Cardiac muscle cell (in vitro differentiated cells and primary cell): ENCODE measurements at regions not wholly inside any gene's neighbourhood (a gene's known extent, or its start where the extent isn't known, plus 50 kb on each side); places are given as distances from the start of the nearest gene placed in this dataset.
"Not testable (repeated sequence)": the region's sequence is repeated elsewhere in the genome, so short reads cannot be mapped to it uniquely, and the experiment has no call there.

ENCODE experiments used
- DNase-seq, 2 donors: peaks; one replicate each; pipeline versions ENCODE4 v3.0.0 to v3.0.0-alpha.2; 2010 to 2017; ENCODE audit warnings: low read depth in 1 of 2, low spot score in 1 of 2
- H3K27ac ChIP-seq: fragments of 200-600 bp; sonication (generic); 2 replicates; pipeline ENCODE4 v1.5.1; 2016
- H3K27me3 ChIP-seq: fragments of 200-600 bp; sonication (generic); 2 replicates; pipeline ENCODE4 v1.6.0; 2016; ENCODE audit warnings: control low read depth
- H3K36me3 ChIP-seq: fragments of 200-600 bp; sonication (generic); 2 replicates; pipeline ENCODE4 v1.5.1; 2016; ENCODE audit warnings: control low read depth
- H3K4me1 ChIP-seq: fragments of 200-600 bp; sonication (generic); 2 replicates; pipeline ENCODE4 v1.8.1; 2017; ENCODE audit warnings: low read depth, mild to moderate bottlenecking, mixed run types
- H3K4me3 ChIP-seq: fragments of 200-600 bp; sonication (generic); 2 replicates; pipeline ENCODE4 v1.5.1; 2016; ENCODE audit warnings: mild to moderate bottlenecking
- H3K9me3 ChIP-seq: fragments of 200-600 bp; sonication (generic); 2 replicates; pipeline ENCODE4 v1.5.1; 2017; ENCODE audit warnings: low read depth, mild to moderate bottlenecking, control low read depth
- TF ChIP-seq, protein P1 (sequence below): IDR thresholded peaks from 2 replicates; pipeline ENCODE4 v1.5.1; 2012; ENCODE audit warnings: low read depth, mild to moderate bottlenecking, low read length

DNA sequence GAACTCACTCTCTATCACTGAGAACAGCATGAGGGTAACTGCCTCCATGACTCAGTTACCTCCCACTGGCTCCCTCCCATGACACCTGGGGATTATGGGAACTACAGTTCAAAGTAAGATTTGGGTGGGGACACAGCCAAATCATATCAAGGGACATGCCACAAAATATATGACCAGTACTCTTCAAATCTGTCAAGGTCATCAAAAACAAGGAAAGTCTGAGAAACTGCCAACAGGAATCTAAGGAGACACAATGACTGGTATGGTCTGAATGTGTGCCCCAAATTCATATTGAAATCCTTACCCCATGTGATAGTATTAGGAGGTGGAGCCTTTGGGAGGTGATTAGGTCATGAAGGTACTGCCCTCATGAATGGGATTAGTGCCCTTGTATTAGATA is 258.8 kb downstream of the TPBG start:
- Histone ChIP-seq H3K4me3 (no peak overlapping the region), H3K9me3 (no peaks in the 10 kb centered on the region), H3K36me3 (no peaks in the 10 kb centered on the region), H3K27me3 (no peaks in the 10 kb centered on the region), H3K4me1 (no peaks in the 10 kb centered on the region), H3K27ac (no peak overlapping the region)
- TF ChIP-seq, protein P1, sequence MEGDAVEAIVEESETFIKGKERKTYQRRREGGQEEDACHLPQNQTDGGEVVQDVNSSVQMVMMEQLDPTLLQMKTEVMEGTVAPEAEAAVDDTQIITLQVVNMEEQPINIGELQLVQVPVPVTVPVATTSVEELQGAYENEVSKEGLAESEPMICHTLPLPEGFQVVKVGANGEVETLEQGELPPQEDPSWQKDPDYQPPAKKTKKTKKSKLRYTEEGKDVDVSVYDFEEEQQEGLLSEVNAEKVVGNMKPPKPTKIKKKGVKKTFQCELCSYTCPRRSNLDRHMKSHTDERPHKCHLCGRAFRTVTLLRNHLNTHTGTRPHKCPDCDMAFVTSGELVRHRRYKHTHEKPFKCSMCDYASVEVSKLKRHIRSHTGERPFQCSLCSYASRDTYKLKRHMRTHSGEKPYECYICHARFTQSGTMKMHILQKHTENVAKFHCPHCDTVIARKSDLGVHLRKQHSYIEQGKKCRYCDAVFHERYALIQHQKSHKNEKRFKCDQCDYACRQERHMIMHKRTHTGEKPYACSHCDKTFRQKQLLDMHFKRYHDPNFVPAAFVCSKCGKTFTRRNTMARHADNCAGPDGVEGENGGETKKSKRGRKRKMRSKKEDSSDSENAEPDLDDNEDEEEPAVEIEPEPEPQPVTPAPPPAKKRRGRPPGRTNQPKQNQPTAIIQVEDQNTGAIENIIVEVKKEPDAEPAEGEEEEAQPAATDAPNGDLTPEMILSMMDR, result no peak
- no peak for DNase-seq

DNA sequence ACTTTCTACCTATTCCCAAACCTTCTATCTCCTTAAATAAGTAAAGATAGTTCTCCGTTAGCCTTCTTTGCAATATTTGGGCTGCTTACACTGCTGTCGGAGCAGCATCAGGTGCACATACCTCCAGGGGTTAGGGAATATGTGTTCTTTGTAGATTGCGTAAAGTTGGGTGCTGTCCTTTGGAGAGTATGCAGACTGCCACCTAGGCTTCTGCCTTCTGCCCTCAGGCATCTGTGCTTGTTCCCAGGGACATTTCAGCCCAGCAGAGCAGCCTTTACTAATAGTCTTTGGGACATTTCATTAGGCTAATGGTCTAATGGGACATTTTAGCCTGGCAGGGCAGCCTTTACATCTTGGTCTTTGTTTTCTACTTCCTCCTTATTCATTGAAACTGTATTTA is 260.6 kb downstream of the TPBG start:
- Histone ChIP-seq H3K4me1 (no peaks in the 10 kb centered on the region), H3K9me3 (no peaks in the 10 kb centered on the region), H3K27ac (no peak overlapping the region), H3K4me3 (no peak overlapping the region), H3K27me3 (no peaks in the 10 kb centered on the region), H3K36me3 (no peaks in the 10 kb centered on the region)
- DNase-seq, result no peak
- TF ChIP-seq, protein P1, result no peak

DNA sequence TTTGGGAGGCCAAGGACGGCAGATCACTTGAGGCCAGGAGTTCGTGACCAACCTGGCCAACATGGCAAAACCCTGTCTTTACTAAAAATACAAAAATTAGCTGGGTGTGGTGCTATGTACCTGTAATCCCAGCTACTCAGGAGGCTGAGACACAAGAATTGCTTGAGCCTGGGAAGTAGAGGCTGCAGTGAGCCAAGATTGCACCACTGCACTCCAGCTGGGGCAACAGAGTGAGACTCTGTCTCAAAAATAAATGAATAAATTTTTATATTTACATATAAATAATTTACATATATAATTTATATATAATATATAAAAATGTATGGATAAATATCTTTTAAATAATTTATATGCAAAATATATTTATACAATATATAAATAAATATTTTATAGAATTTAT is 263.3 kb downstream of the TPBG start:
- H3K27ac ChIP-seq, DNase-seq, H3K27me3 ChIP-seq: not testable (repeated sequence)

DNA sequence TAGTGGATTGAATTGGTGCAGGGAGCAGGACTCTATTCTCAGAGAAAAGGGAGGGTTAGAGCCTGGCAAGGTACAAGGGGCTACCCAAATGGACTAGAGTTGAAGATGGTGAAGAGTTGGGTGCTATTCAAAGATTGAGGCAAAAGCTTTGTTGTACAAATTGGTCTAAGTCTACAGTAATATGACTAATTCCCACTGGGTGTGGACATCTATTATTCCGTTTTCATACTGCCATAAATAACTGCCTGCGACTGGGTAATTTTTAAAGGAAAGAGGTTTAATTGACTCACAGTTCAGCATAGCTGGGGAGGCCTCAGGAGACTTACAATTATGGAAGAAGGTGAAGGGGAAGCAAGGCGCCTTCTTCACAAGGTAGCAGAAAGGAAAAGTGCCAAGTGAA is 266.3 kb downstream of the TPBG start:
- Histone ChIP-seq H3K4me1 (no peaks in the 10 kb centered on the region), H3K27me3 (no peaks in the 10 kb centered on the region), H3K27ac (no peak overlapping the region), H3K4me3 (no peak overlapping the region), H3K9me3 (no peaks in the 10 kb centered on the region), H3K36me3 (no peaks in the 10 kb centered on the region)
- TF ChIP-seq, protein P1, result no peak
- DNase-seq, result no peak

More for the DNA sequence above, 263.3 kb downstream of the TPBG start:
- not testable (repeated sequence) for H3K4me1 ChIP-seq, H3K36me3 ChIP-seq, H3K9me3 ChIP-seq, H3K4me3 ChIP-seq

DNA sequence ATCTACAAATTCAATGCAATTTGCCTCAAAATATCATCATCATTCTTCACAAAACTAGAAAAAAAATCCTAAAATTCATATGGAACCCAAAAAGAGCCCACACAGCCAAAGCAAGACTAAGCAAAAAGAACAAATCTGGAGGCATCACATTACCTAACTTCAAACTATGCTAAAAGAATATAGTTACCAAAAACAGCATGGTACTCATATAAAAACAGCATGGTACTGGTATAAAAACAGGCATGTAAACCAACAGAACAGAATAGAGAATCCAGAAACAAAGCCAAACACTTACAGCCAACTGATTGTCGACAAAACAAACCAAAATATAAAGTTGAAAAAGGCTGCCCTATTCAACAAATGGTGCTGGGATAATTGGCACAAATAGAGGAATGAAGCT is 278.1 kb downstream of the TPBG start:
- no peaks in the 10 kb centered on the region for H3K4me1 ChIP-seq
- H3K4me3 ChIP-seq, result no peak overlapping the region
- H3K9me3 ChIP-seq, result no peaks in the 10 kb centered on the region
- no peaks in the 10 kb centered on the region for H3K36me3 ChIP-seq
- H3K27ac ChIP-seq, result no peak overlapping the region
- TF ChIP-seq, protein P1, result no peak
- no peak for DNase-seq
- no peaks in the 10 kb centered on the region for H3K27me3 ChIP-seq

DNA sequence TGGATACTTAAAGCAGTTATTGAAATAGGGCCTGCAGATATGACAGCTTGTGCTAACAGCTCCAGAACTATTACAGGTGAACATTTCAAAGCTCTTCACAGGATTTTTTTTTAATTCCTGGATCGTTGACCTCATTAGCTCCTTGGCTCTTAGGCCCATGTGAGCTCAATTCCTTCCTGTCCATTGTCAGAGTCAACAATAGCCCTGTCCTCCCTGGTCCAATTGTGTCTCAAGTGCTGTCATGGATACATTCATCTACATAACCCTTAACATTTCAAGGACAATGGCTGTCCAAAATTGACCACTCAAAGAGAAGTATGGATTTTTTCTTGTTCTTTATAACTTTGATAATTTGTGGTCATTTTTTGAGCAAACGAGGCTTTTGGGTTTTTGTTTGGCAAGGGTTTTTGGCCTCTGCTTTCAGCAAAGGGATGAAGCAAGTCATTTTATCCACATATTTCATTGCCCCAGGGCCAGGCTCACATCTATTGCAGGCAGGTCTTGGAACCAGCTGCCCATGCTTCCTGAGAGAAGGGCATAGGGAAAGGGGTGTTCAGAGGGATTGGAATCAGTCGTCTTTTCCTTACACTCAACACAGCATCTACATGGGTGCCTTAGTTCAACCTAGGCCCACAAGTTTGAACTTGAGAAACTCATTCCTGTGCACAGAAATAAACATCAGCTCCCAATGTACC is 282.1 kb downstream of the TPBG start:
- Histone ChIP-seq H3K27ac (no peak overlapping the region), H3K4me3 (no peak overlapping the region), H3K27me3 (no peaks in the 10 kb centered on the region), H3K36me3 (no peaks in the 10 kb centered on the region), H3K9me3 (no peaks in the 10 kb centered on the region), H3K4me1 (no peaks in the 10 kb centered on the region)
- TF ChIP-seq, protein P1, result no peak
- no peak for DNase-seq
